Progenitor cell of endocrine pancreas (in vitro differentiated cells): ENCODE measurements at regions not wholly inside any gene's neighbourhood (a gene's known extent, or its start where the extent isn't known, plus 50 kb on each side); places are given as distances from the start of the nearest gene placed in this dataset.

ENCODE experiments used
- DNase-seq: peaks from one replicate; pipeline ENCODE4 v3.0.0; 2021; ENCODE audit warnings: low spot score; ENCODE audit not compliant: unreplicated experiment
- H3K27ac Mint-ChIP-seq: 2 replicates; pipeline ENCODE4 v1.8.0; 2021; ENCODE audit warnings: mild to moderate bottlenecking, moderate library complexity, mixed read lengths
- H3K27me3 Mint-ChIP-seq: 2 replicates; pipeline ENCODE4 v1.8.0; 2021; ENCODE audit warnings: mixed read lengths
- H3K36me3 Mint-ChIP-seq: 2 replicates; pipeline ENCODE4 v1.8.0; 2022; ENCODE audit warnings: mixed read lengths; ENCODE audit not compliant: insufficient read depth
- H3K4me1 Mint-ChIP-seq: 2 replicates; pipeline ENCODE4 v1.8.0; 2021; ENCODE audit warnings: low read depth, mixed read lengths
- H3K4me3 Mint-ChIP-seq: 2 replicates; pipeline ENCODE4 v1.8.0; 2021; ENCODE audit warnings: low read depth, mild to moderate bottlenecking, moderate library complexity, mixed read lengths
- H3K9me3 Mint-ChIP-seq: 2 replicates; pipeline ENCODE4 v1.8.0; 2021; ENCODE audit warnings: low read depth, mixed read lengths
- TF ChIP-seq, protein P1 (sequence below): fragments of 200-600 bp; sonication (generic); IDR thresholded peaks from one replicate; pipeline ENCODE4 v1.5.0; 2021; ENCODE audit warnings: antibody characterized with exemption, mild to moderate bottlenecking; ENCODE audit not compliant: unreplicated experiment

DNA sequence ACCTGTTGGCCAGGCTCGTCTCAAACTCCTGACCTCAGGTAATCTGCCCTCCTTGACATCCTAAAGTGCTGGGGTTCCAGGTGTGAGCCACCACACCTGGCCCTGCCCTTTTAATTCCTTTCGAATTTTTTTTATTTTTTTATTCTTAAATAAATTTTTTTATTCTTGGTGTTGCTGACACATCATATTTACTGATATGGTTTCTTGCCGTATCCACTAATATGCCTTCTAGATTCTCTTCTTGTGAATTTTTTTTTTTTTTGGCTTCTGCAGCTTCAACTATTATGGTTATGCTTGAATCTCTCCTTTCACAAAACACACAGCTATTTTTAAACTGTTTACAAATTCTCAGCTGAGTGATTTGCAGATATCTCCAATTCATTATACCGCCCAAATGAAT lies 353.4 kb upstream of the ADGRL3 start:
- DNase-seq: no peak
- H3K27me3 Mint-ChIP-seq: no peaks in the 10 kb centered on the region

DNA sequence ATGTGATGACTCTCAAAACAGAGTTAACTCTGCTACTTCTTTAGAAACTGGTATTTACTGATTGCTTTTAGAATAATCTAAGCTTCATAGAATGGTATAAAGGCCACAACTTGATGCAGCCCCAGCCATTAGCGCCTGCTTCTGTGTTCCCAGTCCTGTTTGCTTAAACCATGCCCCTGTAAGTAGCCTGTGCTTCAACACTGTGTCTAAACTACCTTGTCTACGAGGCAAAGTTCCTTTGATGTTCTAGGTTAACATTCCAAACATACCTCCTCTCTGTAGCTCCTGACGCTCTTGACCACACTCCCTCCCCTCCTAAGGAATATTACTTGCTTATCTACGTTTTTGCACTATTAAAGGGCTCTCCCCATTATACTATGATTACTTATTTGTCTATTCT lies 352.5 kb upstream of the ADGRL3 start:
- TF ChIP-seq, protein P1, sequence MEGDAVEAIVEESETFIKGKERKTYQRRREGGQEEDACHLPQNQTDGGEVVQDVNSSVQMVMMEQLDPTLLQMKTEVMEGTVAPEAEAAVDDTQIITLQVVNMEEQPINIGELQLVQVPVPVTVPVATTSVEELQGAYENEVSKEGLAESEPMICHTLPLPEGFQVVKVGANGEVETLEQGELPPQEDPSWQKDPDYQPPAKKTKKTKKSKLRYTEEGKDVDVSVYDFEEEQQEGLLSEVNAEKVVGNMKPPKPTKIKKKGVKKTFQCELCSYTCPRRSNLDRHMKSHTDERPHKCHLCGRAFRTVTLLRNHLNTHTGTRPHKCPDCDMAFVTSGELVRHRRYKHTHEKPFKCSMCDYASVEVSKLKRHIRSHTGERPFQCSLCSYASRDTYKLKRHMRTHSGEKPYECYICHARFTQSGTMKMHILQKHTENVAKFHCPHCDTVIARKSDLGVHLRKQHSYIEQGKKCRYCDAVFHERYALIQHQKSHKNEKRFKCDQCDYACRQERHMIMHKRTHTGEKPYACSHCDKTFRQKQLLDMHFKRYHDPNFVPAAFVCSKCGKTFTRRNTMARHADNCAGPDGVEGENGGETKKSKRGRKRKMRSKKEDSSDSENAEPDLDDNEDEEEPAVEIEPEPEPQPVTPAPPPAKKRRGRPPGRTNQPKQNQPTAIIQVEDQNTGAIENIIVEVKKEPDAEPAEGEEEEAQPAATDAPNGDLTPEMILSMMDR: no peak
- Mint-ChIP-seq H3K4me1 (no peaks in the 10 kb centered on the region), H3K36me3 (no peaks in the 10 kb centered on the region), H3K9me3 (peaks cover 1% of the 10 kb centered on the region), H3K27me3 (no peaks in the 10 kb centered on the region), H3K27ac (no peak overlapping the region), H3K4me3 (no peak overlapping the region)
- no peak for DNase-seq

More for the DNA sequence above, 353.4 kb upstream of the ADGRL3 start:
- H3K9me3 Mint-ChIP-seq: no peaks in the 10 kb centered on the region
- TF ChIP-seq, protein P1: no peak
- no peak overlapping the region for H3K4me3 Mint-ChIP-seq
- H3K4me1 Mint-ChIP-seq: no peaks in the 10 kb centered on the region
- no peaks in the 10 kb centered on the region for H3K36me3 Mint-ChIP-seq
- no peak overlapping the region for H3K27ac Mint-ChIP-seq

DNA sequence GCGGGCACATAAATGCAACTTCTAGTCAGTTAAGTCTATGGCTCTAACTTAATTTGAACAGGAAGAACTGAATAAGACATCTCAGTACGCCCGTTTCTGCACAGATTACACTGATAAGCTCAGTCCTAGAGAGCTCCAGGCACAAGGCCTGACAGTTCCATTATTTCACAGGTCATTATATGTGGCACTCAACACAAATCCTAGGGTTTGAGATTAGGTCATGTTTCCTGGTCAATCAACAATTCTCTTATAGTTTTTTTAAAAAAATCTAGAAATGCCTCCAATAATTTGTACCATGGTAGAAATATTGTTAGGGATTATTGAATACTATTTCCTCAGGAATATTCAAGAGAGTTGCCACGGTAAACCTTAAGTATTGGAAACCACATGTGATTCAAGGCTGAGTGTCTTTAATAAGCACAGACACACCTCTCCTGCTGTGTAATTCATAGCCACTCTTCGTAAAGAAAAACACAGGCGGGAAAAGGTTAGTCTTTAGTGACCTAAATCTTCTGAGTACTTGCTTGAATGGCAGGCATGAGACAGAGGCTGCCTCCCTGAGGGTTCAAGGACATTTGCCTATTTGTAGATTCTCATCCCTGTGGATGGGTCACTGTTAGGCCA lies 342.9 kb upstream of the ADGRL3 start:
- H3K9me3 Mint-ChIP-seq: peaks cover 4% of the 10 kb centered on the region
- H3K36me3 Mint-ChIP-seq: no peaks in the 10 kb centered on the region
- H3K27me3 Mint-ChIP-seq: no peaks in the 10 kb centered on the region
- TF ChIP-seq, protein P1: no peak
- H3K4me1 Mint-ChIP-seq: no peaks in the 10 kb centered on the region
- H3K27ac Mint-ChIP-seq: no peak overlapping the region
- no peak overlapping the region for H3K4me3 Mint-ChIP-seq
- DNase-seq: no peak

DNA sequence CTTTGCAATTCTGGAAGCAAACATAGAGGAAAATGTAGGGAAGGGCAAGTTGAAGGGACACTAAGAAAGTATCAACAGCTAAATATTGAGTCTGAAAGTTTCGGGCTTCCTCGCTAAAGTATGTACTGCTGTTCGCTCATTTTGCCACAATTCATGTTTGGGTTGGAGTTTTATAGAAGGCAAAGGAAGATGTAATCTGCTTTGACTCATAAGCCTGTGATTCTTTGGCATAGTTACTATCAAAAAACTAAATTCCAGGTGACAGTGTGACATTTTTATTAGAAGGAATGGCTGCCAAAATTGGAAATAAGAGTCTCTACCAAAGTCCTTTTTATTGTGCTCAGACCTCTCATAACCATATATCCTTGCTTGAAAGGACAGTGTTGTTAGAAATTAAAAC lies 336.7 kb upstream of the ADGRL3 start:
- H3K9me3 Mint-ChIP-seq: no peaks in the 10 kb centered on the region
- no peak for DNase-seq
- no peak overlapping the region for H3K4me3 Mint-ChIP-seq
- no peaks in the 10 kb centered on the region for H3K4me1 Mint-ChIP-seq
- H3K27ac Mint-ChIP-seq: no peak overlapping the region
- no peaks in the 10 kb centered on the region for H3K27me3 Mint-ChIP-seq
- no peaks in the 10 kb centered on the region for H3K36me3 Mint-ChIP-seq
- TF ChIP-seq, protein P1: no peak

DNA sequence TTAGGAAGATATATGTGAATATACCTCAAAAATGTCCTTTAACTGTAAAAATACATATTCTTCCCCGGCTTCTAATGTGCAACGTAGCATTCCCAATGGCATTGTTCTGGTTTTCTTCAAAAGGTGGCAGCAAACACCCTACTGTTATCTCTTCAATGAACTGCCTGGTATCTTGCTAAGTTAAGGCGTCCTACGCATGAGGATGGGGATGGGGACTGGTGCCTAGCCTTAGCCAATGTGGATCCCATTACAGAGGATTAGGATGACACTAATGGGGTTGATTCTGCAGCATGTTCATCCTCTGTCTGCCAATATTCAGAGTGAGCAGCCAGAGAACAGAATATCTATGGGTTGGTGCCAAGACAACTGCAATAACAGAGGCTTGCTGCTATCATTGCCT lies 334.9 kb upstream of the ADGRL3 start:
- H3K27ac Mint-ChIP-seq: no peak overlapping the region
- DNase-seq: no peak
- no peaks in the 10 kb centered on the region for H3K9me3 Mint-ChIP-seq
- no peaks in the 10 kb centered on the region for H3K36me3 Mint-ChIP-seq
- TF ChIP-seq, protein P1: peak; percentile 16
- no peaks in the 10 kb centered on the region for H3K4me1 Mint-ChIP-seq
- H3K4me3 Mint-ChIP-seq: no peak overlapping the region
- no peaks in the 10 kb centered on the region for H3K27me3 Mint-ChIP-seq
